Left ventricle myocardium inferior (tissue), 1 donor: ENCODE measurements at regions not wholly inside any gene's neighbourhood (a gene's known extent, or its start where the extent isn't known, plus 50 kb on each side); places are given as distances from the start of the nearest gene placed in this dataset.

Experiments
- DNase-seq: peaks from one replicate; pipeline ENCODE4 v3.0.0-alpha.2; 2020
- H3K27ac ChIP-seq: fragments of 200-600 bp; replicated peaks from 2 replicates; pipeline ENCODE4 v1.8.0; 2021
- H3K27me3 ChIP-seq: fragments of 200-600 bp; 2 replicates; pipeline ENCODE4 v1.8.0; 2021; ENCODE audit warnings: low read depth
- H3K36me3 ChIP-seq: fragments of 200-600 bp; 2 replicates; pipeline ENCODE4 v1.8.0; 2021
- H3K4me1 ChIP-seq: fragments of 200-600 bp; 2 replicates; pipeline ENCODE4 v1.8.0; 2021
- H3K4me3 ChIP-seq: fragments of 200-600 bp; 2 replicates; pipeline ENCODE4 v1.8.0; 2021; ENCODE audit warnings: mild to moderate bottlenecking, moderate library complexity
- H3K9me3 ChIP-seq: fragments of 200-600 bp; replicated peaks from 2 replicates; pipeline ENCODE4 v1.8.0; 2021
- CTCF ChIP-seq: fragments of 200-600 bp; IDR thresholded peaks from 2 replicates; pipeline ENCODE4 v1.8.0; 2021; ENCODE audit warnings: antibody characterized with exemption, mild to moderate bottlenecking, borderline replicate concordance
- intact Hi-C: fragments of 100-400 bp; cut with micrococcal nuclease; formaldehyde crosslinking; loops from one replicate; pipeline ENCODE4 v1.11.0; 2022
- donor health status: DM: no; HTN: yes; CAD: no; lungs with severe emphysema.

- no peak overlapping the region for H3K27ac ChIP-seq
- H3K4me1 ChIP-seq: no peaks in the 10 kb centered on the region
- no peak for DNase-seq
- H3K36me3 ChIP-seq: no peaks in the 10 kb centered on the region
- TF ChIP-seq CTCF: no peak
- peaks cover 9% of the 10 kb centered on the region for H3K27me3 ChIP-seq
- H3K9me3 ChIP-seq: no peaks in the 10 kb centered on the region
- H3K4me3 ChIP-seq: no peak overlapping the region
- intact Hi-C loops: no loop called here
Measured at GRCh38 chr1:57803586-57803985, 379.7 kb upstream of the DAB1 start.

- Histone ChIP-seq H3K27me3 (peaks cover 13% of the 10 kb centered on the region), H3K9me3 (no peaks in the 10 kb centered on the region), H3K36me3 (no peaks in the 10 kb centered on the region), H3K4me3 (no peak overlapping the region), H3K27ac (no peak overlapping the region), H3K4me1 (no peaks in the 10 kb centered on the region)
- no peak for DNase-seq
- intact Hi-C loops: no loop called here
- TF ChIP-seq CTCF: no peak
Measured at GRCh38 chr1:57800376-57800775, 376.5 kb upstream of the DAB1 start.

- TF ChIP-seq CTCF: no peak
- intact Hi-C loops: no loop called here
Measured at GRCh38 chr1:57799490-57800115, 375.7 kb upstream of the DAB1 start.

GRCh38 chr1:57798543-57798942, 374.7 kb upstream of the DAB1 start:
- no peaks in the 10 kb centered on the region for H3K36me3 ChIP-seq
- no peak for TF ChIP-seq CTCF
- H3K4me1 ChIP-seq: no peaks in the 10 kb centered on the region
- no peak overlapping the region for H3K27ac ChIP-seq
- H3K4me3 ChIP-seq: no peak overlapping the region
- DNase-seq: no peak
- H3K9me3 ChIP-seq: no peaks in the 10 kb centered on the region
- intact Hi-C loops: no loop called here
- peaks cover 11% of the 10 kb centered on the region for H3K27me3 ChIP-seq

More at GRCh38 chr1:57799490-57800115, 375.7 kb upstream of the DAB1 start:
- Histone ChIP-seq H3K4me1 (no peaks in the 10 kb centered on the region), H3K27ac (no peak overlapping the region), H3K9me3 (no peaks in the 10 kb centered on the region), H3K4me3 (no peak overlapping the region), H3K36me3 (no peaks in the 10 kb centered on the region), H3K27me3 (peaks cover 12% of the 10 kb centered on the region)
- DNase-seq: no peak

- Histone ChIP-seq H3K9me3 (no peaks in the 10 kb centered on the region), H3K36me3 (no peaks in the 10 kb centered on the region), H3K27me3 (peaks cover 11% of the 10 kb centered on the region), H3K4me3 (no peak overlapping the region), H3K4me1 (no peaks in the 10 kb centered on the region), H3K27ac (no peak overlapping the region)
- intact Hi-C loops: no loop called here
- DNase-seq: no peak
- no peak for TF ChIP-seq CTCF
Measured at GRCh38 chr1:57797084-57797483, 373.2 kb upstream of the DAB1 start.
